ENCODE measurements at regions not wholly inside any gene's neighbourhood (a gene's known extent, or its start where the extent isn't known, plus 50 kb on each side); places are given as distances from the start of the nearest gene placed in this dataset.

GRCh38 chr2:104673225-104673624, 180.7 kb upstream of the POU3F3 start:
- no peak overlapping the region for H3K9ac ChIP-seq (ENCODE audit: low read length)
- H3K27ac ChIP-seq (ENCODE audit: low read depth, low read length): no peak overlapping the region
- no peaks in the 10 kb centered on the region for H3K27me3 ChIP-seq (ENCODE audit: control insufficient read depth, insufficient read depth, low read length)
- H3K4me3 ChIP-seq (ENCODE audit: low read depth, low read length): no peak overlapping the region
- no peaks in the 10 kb centered on the region for H3K9me3 ChIP-seq (ENCODE audit: control insufficient read depth, insufficient read depth, low read depth, low read length)
- H3K4me1 ChIP-seq (ENCODE audit: control insufficient read depth, insufficient read depth, low read length): no peaks in the 10 kb centered on the region
- no peaks in the 10 kb centered on the region for H3K36me3 ChIP-seq (ENCODE audit: control insufficient read depth, insufficient read depth, low read length)

- H3K27me3 ChIP-seq (ENCODE audit: control insufficient read depth, insufficient read depth, low read length): no peaks in the 10 kb centered on the region
- H3K4me3 ChIP-seq (ENCODE audit: low read depth, low read length): no peak overlapping the region
- no peaks in the 10 kb centered on the region for H3K4me1 ChIP-seq (ENCODE audit: control insufficient read depth, insufficient read depth, low read length)
- no peak overlapping the region for H3K27ac ChIP-seq (ENCODE audit: low read depth, low read length)
- H3K9ac ChIP-seq (ENCODE audit: low read length): no peak overlapping the region
- H3K36me3 ChIP-seq (ENCODE audit: control insufficient read depth, insufficient read depth, low read length): no peaks in the 10 kb centered on the region
- no peaks in the 10 kb centered on the region for H3K9me3 ChIP-seq (ENCODE audit: control insufficient read depth, insufficient read depth, low read depth, low read length)
Measured at GRCh38 chr2:104678181-104678580, 175.7 kb upstream of the POU3F3 start.

- H3K4me1 ChIP-seq (ENCODE audit: control insufficient read depth, insufficient read depth, low read length): no peaks in the 10 kb centered on the region
- H3K36me3 ChIP-seq (ENCODE audit: control insufficient read depth, insufficient read depth, low read length): no peaks in the 10 kb centered on the region
- no peak overlapping the region for H3K27ac ChIP-seq (ENCODE audit: low read depth, low read length)
- no peaks in the 10 kb centered on the region for H3K9me3 ChIP-seq (ENCODE audit: control insufficient read depth, insufficient read depth, low read depth, low read length)
- H3K27me3 ChIP-seq (ENCODE audit: control insufficient read depth, insufficient read depth, low read length): no peaks in the 10 kb centered on the region
- no peak overlapping the region for H3K9ac ChIP-seq (ENCODE audit: low read length)
- H3K4me3 ChIP-seq (ENCODE audit: low read depth, low read length): no peak overlapping the region
Measured at GRCh38 chr2:104685591-104685990, 168.3 kb upstream of the POU3F3 start.

DNA sequence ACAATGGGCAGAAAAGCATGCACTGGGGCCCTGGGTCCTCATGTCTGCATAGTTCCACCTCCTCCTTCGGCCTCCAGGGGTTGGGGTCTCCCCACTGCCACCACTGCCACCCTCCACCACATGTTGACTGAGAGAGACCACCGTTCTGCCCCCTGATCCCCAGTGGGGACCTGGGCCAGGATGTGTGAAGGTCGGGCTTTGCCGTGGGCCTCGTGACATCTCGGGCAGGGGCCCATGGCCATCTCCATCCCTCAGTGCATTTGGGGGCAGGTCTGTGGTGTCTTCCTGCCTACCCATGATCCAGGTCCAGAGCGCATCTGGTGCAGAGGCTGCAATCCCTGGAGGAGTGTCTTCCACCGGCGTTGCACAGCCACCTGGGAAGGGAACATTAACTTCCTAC, 166.8 kb upstream of the POU3F3 start:
- Histone ChIP-seq H3K4me1 (ENCODE audit: control insufficient read depth, insufficient read depth, low read length) (no peaks in the 10 kb centered on the region), H3K9ac (ENCODE audit: low read length) (no peak overlapping the region), H3K27me3 (ENCODE audit: control insufficient read depth, insufficient read depth, low read length) (no peaks in the 10 kb centered on the region), H3K27ac (ENCODE audit: low read depth, low read length) (no peak overlapping the region), H3K9me3 (ENCODE audit: control insufficient read depth, insufficient read depth, low read depth, low read length) (no peaks in the 10 kb centered on the region), H3K4me3 (ENCODE audit: low read depth, low read length) (no peak overlapping the region), H3K36me3 (ENCODE audit: control insufficient read depth, insufficient read depth, low read length) (no peaks in the 10 kb centered on the region)

GRCh38 chr2:104690255-104690984, 163.5 kb upstream of the POU3F3 start:
- no peaks in the 10 kb centered on the region for H3K36me3 ChIP-seq (ENCODE audit: control insufficient read depth, insufficient read depth, low read length)
- no peak overlapping the region for H3K9ac ChIP-seq (ENCODE audit: low read length)
- no peaks in the 10 kb centered on the region for H3K27me3 ChIP-seq (ENCODE audit: control insufficient read depth, insufficient read depth, low read length)
- no peak overlapping the region for H3K27ac ChIP-seq (ENCODE audit: low read depth, low read length)
- H3K4me3 ChIP-seq (ENCODE audit: low read depth, low read length): no peak overlapping the region
- H3K9me3 ChIP-seq (ENCODE audit: control insufficient read depth, insufficient read depth, low read depth, low read length): no peaks in the 10 kb centered on the region
- no peaks in the 10 kb centered on the region for H3K4me1 ChIP-seq (ENCODE audit: control insufficient read depth, insufficient read depth, low read length)

- H3K9ac ChIP-seq (ENCODE audit: low read length): no peak overlapping the region
- H3K36me3 ChIP-seq (ENCODE audit: control insufficient read depth, insufficient read depth, low read length): no peaks in the 10 kb centered on the region
- no peak overlapping the region for H3K27ac ChIP-seq (ENCODE audit: low read depth, low read length)
- H3K4me1 ChIP-seq (ENCODE audit: control insufficient read depth, insufficient read depth, low read length): peaks cover 9% of the 10 kb centered on the region
- no peaks in the 10 kb centered on the region for H3K27me3 ChIP-seq (ENCODE audit: control insufficient read depth, insufficient read depth, low read length)
- H3K4me3 ChIP-seq (ENCODE audit: low read depth, low read length): no peak overlapping the region
- H3K9me3 ChIP-seq (ENCODE audit: control insufficient read depth, insufficient read depth, low read depth, low read length): no peaks in the 10 kb centered on the region
Measured at GRCh38 chr2:104698276-104698675, 155.6 kb upstream of the POU3F3 start.

GRCh38 chr2:104701411-104701911, 152.5 kb upstream of the POU3F3 start:
- Histone ChIP-seq H3K27me3 (ENCODE audit: control insufficient read depth, insufficient read depth, low read length) (no peaks in the 10 kb centered on the region), H3K36me3 (ENCODE audit: control insufficient read depth, insufficient read depth, low read length) (no peaks in the 10 kb centered on the region), H3K9me3 (ENCODE audit: control insufficient read depth, insufficient read depth, low read depth, low read length) (no peaks in the 10 kb centered on the region), H3K27ac (ENCODE audit: low read depth, low read length) (no peak overlapping the region), H3K4me1 (ENCODE audit: control insufficient read depth, insufficient read depth, low read length) (peaks cover 23% of the 10 kb centered on the region), H3K9ac (ENCODE audit: low read length) (no peak overlapping the region), H3K4me3 (ENCODE audit: low read depth, low read length) (no peak overlapping the region)

DNA sequence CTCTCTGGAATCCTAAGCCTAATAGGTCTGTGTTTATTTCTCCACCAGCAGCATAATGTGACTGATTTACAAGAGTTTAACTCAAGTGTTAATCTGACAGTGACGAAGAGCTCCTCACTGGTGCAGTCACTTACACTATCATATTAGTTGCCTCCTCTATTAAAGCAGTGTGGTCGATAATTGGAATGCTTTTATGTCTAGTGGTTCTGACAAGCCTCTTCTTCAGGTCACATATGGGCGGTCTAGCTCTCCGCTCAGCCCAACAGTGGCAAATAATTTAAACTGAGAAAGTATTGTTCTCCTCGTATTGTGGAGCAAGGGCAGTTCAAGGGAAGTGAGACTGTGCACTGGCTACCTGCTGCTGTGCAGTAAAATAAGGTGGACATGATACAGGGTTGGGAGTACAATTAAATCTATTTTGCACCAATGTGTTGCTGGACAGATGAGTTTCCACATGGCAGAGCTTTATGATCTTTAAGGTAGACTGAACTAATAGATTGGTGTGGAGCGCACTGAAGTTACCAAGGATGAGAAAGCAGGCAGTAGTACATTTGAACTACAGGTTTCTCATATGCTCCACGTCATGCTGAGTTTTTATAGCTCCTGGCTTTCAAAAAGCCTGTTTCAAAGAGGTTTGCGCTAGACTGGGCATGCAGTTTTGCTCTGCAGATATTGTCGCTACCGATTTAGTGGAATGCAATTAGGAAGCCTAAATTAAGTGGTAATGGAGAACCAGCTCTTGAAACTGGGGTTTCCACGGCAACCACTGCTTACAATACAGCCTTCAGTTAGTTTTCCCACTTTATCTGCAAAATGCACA, 151.7 kb upstream of the POU3F3 start:
- Histone ChIP-seq H3K4me3 (ENCODE audit: low read depth, low read length) (no peak overlapping the region), H3K36me3 (ENCODE audit: control insufficient read depth, insufficient read depth, low read length) (no peaks in the 10 kb centered on the region), H3K27ac (ENCODE audit: low read depth, low read length) (no peak overlapping the region), H3K9me3 (ENCODE audit: control insufficient read depth, insufficient read depth, low read depth, low read length) (no peaks in the 10 kb centered on the region), H3K4me1 (ENCODE audit: control insufficient read depth, insufficient read depth, low read length) (peaks cover 23% of the 10 kb centered on the region), H3K9ac (ENCODE audit: low read length) (no peak overlapping the region), H3K27me3 (ENCODE audit: control insufficient read depth, insufficient read depth, low read length) (no peaks in the 10 kb centered on the region)

GRCh38 chr2:104703669-104704068, 150.2 kb upstream of the POU3F3 start:
- no peak overlapping the region for H3K4me3 ChIP-seq (ENCODE audit: low read depth, low read length)
- H3K27me3 ChIP-seq (ENCODE audit: control insufficient read depth, insufficient read depth, low read length): no peaks in the 10 kb centered on the region
- H3K9me3 ChIP-seq (ENCODE audit: control insufficient read depth, insufficient read depth, low read depth, low read length): no peaks in the 10 kb centered on the region

DNA sequence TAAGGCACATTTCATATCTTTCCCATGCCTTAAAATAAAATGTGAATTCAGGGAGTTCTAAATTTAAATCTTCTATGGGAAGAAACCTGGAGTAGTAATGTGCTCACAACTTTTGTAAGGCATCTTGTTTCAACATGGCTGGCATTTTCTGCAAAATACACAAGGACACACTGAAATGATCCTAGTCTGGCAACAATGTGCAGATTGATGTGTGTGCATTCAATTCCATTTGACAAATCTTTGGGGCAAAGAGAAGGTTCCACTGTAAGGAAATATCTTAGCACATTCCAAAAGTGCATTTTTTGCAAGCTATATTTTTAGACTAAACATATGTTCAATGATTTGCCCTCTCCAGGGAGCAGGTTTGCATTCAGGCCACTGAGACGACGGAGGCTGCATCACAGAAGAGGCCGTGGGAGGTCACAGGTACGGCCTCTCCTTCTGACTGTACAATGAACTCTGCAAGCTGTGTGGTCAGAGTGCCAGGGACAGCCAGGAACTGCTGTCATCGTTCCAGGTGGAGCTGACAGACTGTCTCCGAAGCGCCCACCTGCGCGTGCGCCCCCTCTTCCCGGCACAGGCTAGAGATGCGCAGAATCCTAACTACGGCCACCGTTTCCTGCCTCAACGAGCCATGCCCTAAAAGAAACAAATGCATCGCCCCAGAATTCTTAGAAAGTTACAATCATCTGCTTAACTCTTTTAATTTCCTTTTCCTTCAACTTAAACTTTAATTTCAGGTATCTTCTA, 149.2 kb upstream of the POU3F3 start:
- H3K27me3 ChIP-seq (ENCODE audit: control insufficient read depth, insufficient read depth, low read length): no peaks in the 10 kb centered on the region

More at GRCh38 chr2:104703669-104704068, 150.2 kb upstream of the POU3F3 start:
- Histone ChIP-seq H3K4me1 (ENCODE audit: control insufficient read depth, insufficient read depth, low read length) (peaks cover 23% of the 10 kb centered on the region), H3K27ac (ENCODE audit: low read depth, low read length) (no peak overlapping the region), H3K36me3 (ENCODE audit: control insufficient read depth, insufficient read depth, low read length) (no peaks in the 10 kb centered on the region), H3K9ac (ENCODE audit: low read length) (no peak overlapping the region)

More for the DNA sequence above, 149.2 kb upstream of the POU3F3 start:
- no peaks in the 10 kb centered on the region for H3K9me3 ChIP-seq (ENCODE audit: control insufficient read depth, insufficient read depth, low read depth, low read length)
- H3K4me1 ChIP-seq (ENCODE audit: control insufficient read depth, insufficient read depth, low read length): peaks cover 23% of the 10 kb centered on the region
- no peaks in the 10 kb centered on the region for H3K36me3 ChIP-seq (ENCODE audit: control insufficient read depth, insufficient read depth, low read length)
- H3K27ac ChIP-seq (ENCODE audit: low read depth, low read length): no peak overlapping the region
- H3K9ac ChIP-seq (ENCODE audit: low read length): no peak overlapping the region
- H3K4me3 ChIP-seq (ENCODE audit: low read depth, low read length): no peak overlapping the region

Data from HUES6 (cell line).